Progenitor cell of endocrine pancreas (in vitro differentiated cells): ENCODE measurements at regions not wholly inside any gene's neighbourhood (a gene's known extent, or its start where the extent isn't known, plus 50 kb on each side); places are given as distances from the start of the nearest gene placed in this dataset.
"Not testable (repeated sequence)": the region's sequence is repeated elsewhere in the genome, so short reads cannot be mapped to it uniquely, and the experiment has no call there.

Source experiments
- DNase-seq: peaks from one replicate; pipeline ENCODE4 v3.0.0; 2021; ENCODE audit warnings: low spot score; ENCODE audit not compliant: unreplicated experiment
- H3K27ac Mint-ChIP-seq: 2 replicates; pipeline ENCODE4 v1.8.0; 2021; ENCODE audit warnings: mild to moderate bottlenecking, moderate library complexity, mixed read lengths
- H3K27me3 Mint-ChIP-seq: 2 replicates; pipeline ENCODE4 v1.8.0; 2021; ENCODE audit warnings: mixed read lengths
- H3K36me3 Mint-ChIP-seq: 2 replicates; pipeline ENCODE4 v1.8.0; 2022; ENCODE audit warnings: mixed read lengths; ENCODE audit not compliant: insufficient read depth
- H3K4me1 Mint-ChIP-seq: 2 replicates; pipeline ENCODE4 v1.8.0; 2021; ENCODE audit warnings: low read depth, mixed read lengths
- H3K4me3 Mint-ChIP-seq: 2 replicates; pipeline ENCODE4 v1.8.0; 2021; ENCODE audit warnings: low read depth, mild to moderate bottlenecking, moderate library complexity, mixed read lengths
- H3K9me3 Mint-ChIP-seq: 2 replicates; pipeline ENCODE4 v1.8.0; 2021; ENCODE audit warnings: low read depth, mixed read lengths
- CTCF ChIP-seq: fragments of 200-600 bp; sonication (generic); IDR thresholded peaks from one replicate; pipeline ENCODE4 v1.5.0; 2021; ENCODE audit warnings: antibody characterized with exemption, mild to moderate bottlenecking; ENCODE audit not compliant: unreplicated experiment

GRCh38 chr3:170660139-170660538 is 74.3 kb upstream of the SLC7A14 start:
- TF ChIP-seq CTCF = no peak
- H3K4me1 Mint-ChIP-seq = no peaks in the 10 kb centered on the region
- peaks cover 3% of the 10 kb centered on the region for H3K9me3 Mint-ChIP-seq
- H3K4me3 Mint-ChIP-seq = no peak overlapping the region
- DNase-seq = no peak
- no peak overlapping the region for H3K27ac Mint-ChIP-seq
- H3K36me3 Mint-ChIP-seq = no peaks in the 10 kb centered on the region
- peaks cover 11% of the 10 kb centered on the region for H3K27me3 Mint-ChIP-seq

- peaks cover 11% of the 10 kb centered on the region for H3K27me3 Mint-ChIP-seq
Observed at GRCh38 chr3:170657312-170657711, 71.4 kb upstream of the SLC7A14 start.

GRCh38 chr3:170656284-170656683 is 70.4 kb upstream of the SLC7A14 start:
- H3K4me1 Mint-ChIP-seq = no peaks in the 10 kb centered on the region
- H3K27me3 Mint-ChIP-seq = peaks cover 11% of the 10 kb centered on the region
- H3K36me3 Mint-ChIP-seq = no peaks in the 10 kb centered on the region
- no peaks in the 10 kb centered on the region for H3K9me3 Mint-ChIP-seq
- H3K4me3 Mint-ChIP-seq = no peak overlapping the region
- no peak for TF ChIP-seq CTCF
- no peak for DNase-seq
- no peak overlapping the region for H3K27ac Mint-ChIP-seq

More at GRCh38 chr3:170657312-170657711, 71.4 kb upstream of the SLC7A14 start:
- no peaks in the 10 kb centered on the region for H3K36me3 Mint-ChIP-seq
- no peaks in the 10 kb centered on the region for H3K9me3 Mint-ChIP-seq
- no peak overlapping the region for H3K4me3 Mint-ChIP-seq
- no peak for TF ChIP-seq CTCF
- H3K4me1 Mint-ChIP-seq = no peaks in the 10 kb centered on the region
- DNase-seq = no peak
- no peak overlapping the region for H3K27ac Mint-ChIP-seq

GRCh38 chr3:170653801-170654200 is 67.9 kb upstream of the SLC7A14 start:
- Mint-ChIP-seq H3K36me3 (no peaks in the 10 kb centered on the region), H3K27ac (no peak overlapping the region), H3K9me3 (no peaks in the 10 kb centered on the region), H3K4me1 (no peaks in the 10 kb centered on the region), H3K4me3 (no peak overlapping the region), H3K27me3 (peaks cover 11% of the 10 kb centered on the region)
- no peak for TF ChIP-seq CTCF
- DNase-seq = no peak

- Mint-ChIP-seq H3K27me3 (peaks cover 4% of the 10 kb centered on the region), H3K36me3 (no peaks in the 10 kb centered on the region), H3K27ac (no peak overlapping the region), H3K4me3 (no peak overlapping the region), H3K9me3 (no peaks in the 10 kb centered on the region), H3K4me1 (peaks cover 6% of the 10 kb centered on the region)
- no peak for DNase-seq
- no peak for TF ChIP-seq CTCF
Observed at GRCh38 chr3:170651260-170651845, 65.5 kb upstream of the SLC7A14 start.

GRCh38 chr3:170650557-170650956 is 64.7 kb upstream of the SLC7A14 start:
- H3K27me3 Mint-ChIP-seq, H3K9me3 Mint-ChIP-seq, H3K4me3 Mint-ChIP-seq, DNase-seq, H3K36me3 Mint-ChIP-seq, H3K4me1 Mint-ChIP-seq, H3K27ac Mint-ChIP-seq: not testable (repeated sequence)
